GM12865 (cell line): ENCODE measurements at regions not wholly inside any gene's neighbourhood (a gene's known extent, or its start where the extent isn't known, plus 50 kb on each side); places are given as distances from the start of the nearest gene placed in this dataset.
"Not testable (repeated sequence)": the region's sequence is repeated elsewhere in the genome, so short reads cannot be mapped to it uniquely, and the experiment has no call there.

Source experiments
- DNase-seq: peaks from one replicate; pipeline ENCODE4 v3.0.0; 2010; ENCODE audit warnings: low read depth
- H3K4me3 ChIP-seq: 2 replicates; pipeline ENCODE4 v1.5.1; 2011; ENCODE audit warnings: mild to moderate bottlenecking, low read depth, low read length, control low read depth
- TF ChIP-seq, protein P1 (sequence below): IDR thresholded peaks from 2 replicates; pipeline ENCODE4 v1.5.1; 2011; ENCODE audit warnings: low read length, control low read depth, low read depth, inconsistent platforms; ENCODE audit not compliant: insufficient read depth; ENCODE audit errors: missing control alignments

DNA sequence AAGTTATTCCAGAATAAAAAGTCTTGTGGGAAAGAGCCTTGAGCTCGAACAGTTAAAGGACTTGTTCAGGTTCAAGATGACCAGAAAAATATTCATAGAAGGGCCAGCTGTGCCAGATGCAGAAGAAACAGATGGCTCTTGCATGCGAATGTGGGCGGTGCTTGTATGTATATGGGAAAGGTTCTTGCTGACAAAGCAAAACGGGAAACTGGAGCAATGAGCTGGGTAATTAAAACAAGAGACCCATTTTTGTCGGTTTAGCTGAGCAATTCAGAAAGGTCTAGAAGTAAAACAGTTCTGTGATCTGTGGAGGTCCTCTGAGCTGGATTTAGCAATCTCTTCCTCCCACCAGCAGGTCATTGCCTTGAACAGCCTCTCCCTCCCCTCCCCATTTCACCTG lies 107.2 kb upstream of the MARK1 start:
- H3K4me3 ChIP-seq = no peak overlapping the region
- DNase-seq = no peak
- TF ChIP-seq, protein P1, sequence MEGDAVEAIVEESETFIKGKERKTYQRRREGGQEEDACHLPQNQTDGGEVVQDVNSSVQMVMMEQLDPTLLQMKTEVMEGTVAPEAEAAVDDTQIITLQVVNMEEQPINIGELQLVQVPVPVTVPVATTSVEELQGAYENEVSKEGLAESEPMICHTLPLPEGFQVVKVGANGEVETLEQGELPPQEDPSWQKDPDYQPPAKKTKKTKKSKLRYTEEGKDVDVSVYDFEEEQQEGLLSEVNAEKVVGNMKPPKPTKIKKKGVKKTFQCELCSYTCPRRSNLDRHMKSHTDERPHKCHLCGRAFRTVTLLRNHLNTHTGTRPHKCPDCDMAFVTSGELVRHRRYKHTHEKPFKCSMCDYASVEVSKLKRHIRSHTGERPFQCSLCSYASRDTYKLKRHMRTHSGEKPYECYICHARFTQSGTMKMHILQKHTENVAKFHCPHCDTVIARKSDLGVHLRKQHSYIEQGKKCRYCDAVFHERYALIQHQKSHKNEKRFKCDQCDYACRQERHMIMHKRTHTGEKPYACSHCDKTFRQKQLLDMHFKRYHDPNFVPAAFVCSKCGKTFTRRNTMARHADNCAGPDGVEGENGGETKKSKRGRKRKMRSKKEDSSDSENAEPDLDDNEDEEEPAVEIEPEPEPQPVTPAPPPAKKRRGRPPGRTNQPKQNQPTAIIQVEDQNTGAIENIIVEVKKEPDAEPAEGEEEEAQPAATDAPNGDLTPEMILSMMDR = no peak

DNA sequence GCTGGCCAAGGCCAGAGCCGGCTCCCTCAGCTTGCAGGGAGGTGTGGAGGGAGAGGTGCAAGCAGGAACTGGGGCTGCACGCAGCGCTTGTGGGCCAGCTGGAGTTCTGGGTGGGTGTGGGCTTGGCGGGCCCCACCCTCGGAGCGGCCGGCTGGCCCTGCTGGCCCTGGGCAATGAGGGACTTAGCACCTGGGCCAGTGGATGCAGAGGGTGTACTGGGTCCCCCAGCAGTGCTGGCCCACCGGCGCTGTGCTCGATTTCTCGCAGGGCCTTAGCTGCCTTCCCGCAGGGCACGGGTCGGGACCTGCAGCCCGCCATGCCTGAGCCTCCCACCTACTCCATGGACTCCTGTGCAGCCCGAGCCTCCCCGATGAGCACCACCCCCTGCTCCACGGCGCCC lies 115.6 kb upstream of the MARK1 start:
- not testable (repeated sequence) for H3K4me3 ChIP-seq, DNase-seq

DNA sequence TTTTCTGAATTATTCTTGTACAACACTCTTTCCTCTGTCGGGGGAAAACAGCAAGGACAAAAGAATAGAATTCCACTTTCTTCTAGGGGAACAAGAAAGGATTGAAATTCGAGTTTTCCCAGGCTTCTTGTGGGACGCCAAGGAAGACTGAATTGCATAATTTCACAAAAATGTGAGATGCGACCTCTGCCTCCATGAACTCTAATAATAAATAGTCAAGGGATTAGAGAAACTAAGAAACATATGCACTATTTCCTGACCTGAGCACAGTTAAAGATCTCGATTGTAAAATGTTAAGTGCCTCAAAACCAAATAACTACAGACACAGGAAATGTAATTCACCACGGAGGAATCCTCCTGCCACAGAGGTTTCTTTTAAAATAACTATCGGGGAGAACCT lies 117.3 kb upstream of the MARK1 start:
- DNase-seq = no peak
- no peak overlapping the region for H3K4me3 ChIP-seq
- TF ChIP-seq, protein P1 = no peak

DNA sequence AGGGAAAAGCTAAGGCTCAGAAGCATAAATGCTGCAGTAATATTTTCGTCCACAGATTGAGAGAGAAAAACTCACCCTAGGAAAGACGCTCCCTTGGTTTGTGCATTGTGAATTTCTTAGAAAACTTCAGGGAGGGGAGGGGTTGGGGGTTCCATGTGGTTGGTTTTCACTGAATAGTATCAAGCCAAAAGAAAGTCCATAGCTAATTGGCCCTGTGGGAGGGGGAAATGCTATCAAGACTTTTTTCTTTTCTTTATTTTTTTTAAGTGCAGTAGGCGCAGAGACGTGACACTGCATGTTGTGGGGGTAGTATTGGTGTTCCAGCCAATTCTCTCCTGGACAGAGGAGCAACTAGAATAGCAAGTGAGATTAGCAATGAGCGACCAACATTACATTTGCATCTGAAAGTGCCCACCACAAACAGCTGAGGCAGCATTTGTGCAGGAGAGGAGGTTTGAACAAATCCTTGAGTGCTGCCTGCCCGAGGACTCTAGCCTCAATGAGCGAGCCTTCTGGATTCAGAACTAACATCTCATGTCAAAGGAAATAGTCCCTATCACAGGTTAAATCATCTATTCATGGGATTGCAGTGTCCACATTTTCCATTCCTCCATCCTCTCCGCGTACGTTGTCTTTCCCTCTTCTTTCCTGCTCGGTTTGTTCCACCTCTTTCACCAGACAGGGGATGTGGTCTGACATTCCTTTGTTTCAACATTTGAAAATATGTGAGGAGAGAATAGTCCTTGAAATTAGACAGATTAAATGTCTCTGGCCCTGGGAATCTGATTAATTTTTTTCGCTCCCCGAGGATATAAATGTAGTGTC lies 118.0 kb upstream of the MARK1 start:
- H3K4me3 ChIP-seq = no peak overlapping the region
- no peak for DNase-seq
- TF ChIP-seq, protein P1 = no peak

DNA sequence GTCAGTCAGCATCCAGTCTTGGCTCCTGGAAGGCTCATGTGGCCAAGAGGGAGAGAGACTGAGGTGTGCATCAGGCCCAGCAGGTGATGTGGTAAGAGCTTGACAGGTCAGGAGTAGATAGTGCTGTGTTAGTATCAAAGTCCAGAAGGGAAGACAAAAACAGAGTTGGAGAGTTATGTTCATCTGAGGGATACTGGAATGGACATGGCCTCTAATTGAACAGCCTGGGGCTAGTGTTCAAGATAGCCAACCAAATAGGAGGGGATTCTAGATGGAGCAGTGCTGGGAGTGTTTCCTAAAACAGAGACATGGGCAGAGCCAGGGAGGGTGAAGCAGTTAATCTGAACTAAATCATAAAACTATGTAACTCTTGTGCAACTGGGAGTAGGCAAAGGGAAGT lies 120.7 kb upstream of the MARK1 start:
- DNase-seq = no peak
- H3K4me3 ChIP-seq = no peak overlapping the region
- TF ChIP-seq, protein P1 = no peak

DNA sequence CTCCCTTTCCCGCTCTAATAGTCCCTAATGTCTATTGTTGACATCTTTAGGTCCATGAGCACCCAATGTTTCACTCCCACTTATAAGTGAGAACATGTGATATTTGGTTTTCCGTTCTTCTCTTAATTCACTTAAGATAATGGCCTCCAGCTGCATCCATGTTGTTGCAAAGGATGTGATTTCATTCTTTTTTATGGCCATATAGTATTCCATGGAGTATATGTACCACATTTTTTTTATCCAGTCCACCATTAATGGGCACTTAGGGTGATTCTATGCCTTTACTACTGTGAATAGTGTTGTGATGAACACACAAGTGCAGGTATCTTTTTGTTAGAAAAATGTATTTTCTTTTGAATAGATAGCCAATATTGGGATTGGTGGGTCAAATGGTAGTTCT lies 126.0 kb upstream of the RAB3GAP2 start:
- H3K4me3 ChIP-seq = no peak overlapping the region
- TF ChIP-seq, protein P1 = no peak
- no peak for DNase-seq

DNA sequence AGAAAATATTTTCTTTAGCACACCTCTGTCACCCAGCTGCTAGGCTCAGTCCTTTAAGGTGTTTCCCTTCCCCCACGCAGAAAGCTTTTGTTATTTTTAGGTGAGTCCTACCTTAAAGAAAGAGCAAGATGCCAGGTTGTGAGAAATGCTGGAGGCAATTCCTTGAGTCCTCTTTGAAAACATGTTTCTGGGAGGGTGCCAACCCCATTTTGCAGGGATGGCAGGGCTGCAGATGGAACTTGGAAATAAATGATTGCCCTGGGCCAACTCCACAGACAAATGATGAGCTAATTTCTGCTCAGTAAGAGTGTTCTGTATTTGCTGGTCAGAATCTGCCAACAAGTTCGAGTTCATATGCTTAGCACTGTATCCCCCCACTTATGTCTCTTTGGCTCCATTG lies 119.2 kb upstream of the RAB3GAP2 start:
- TF ChIP-seq, protein P1 = no peak
- DNase-seq = no peak
- no peak overlapping the region for H3K4me3 ChIP-seq
